CD14-positive monocyte (primary cell): ENCODE measurements at regions not wholly inside any gene's neighbourhood (a gene's known extent, or its start where the extent isn't known, plus 50 kb on each side); places are given as distances from the start of the nearest gene placed in this dataset.

Source experiments
- DNase-seq, 3 donors: peaks; one replicate each; pipeline ENCODE4 v3.0.0-alpha.2; 2011 to 2022
- H2AFZ ChIP-seq: 2 replicates; pipeline ENCODE4 v1.6.0; 2012; ENCODE audit warnings: mild to moderate bottlenecking, low read depth, low read length, inconsistent platforms; ENCODE audit not compliant: insufficient read depth, poor library complexity, severe bottlenecking
- H3K27ac ChIP-seq, 2 donors: 1 replicate in 1 of 2; 2 replicates in 1 of 2; pipeline ENCODE4 v1.5.1; 2012 to 2013; ENCODE audit warnings: low read length in 2 of 2, control low read depth in 1 of 2, inconsistent platforms in 1 of 2, low read depth in 1 of 2, mild to moderate bottlenecking in 1 of 2
- H3K27me3 ChIP-seq, 2 donors: one replicate each; pipeline versions ENCODE4 v1.6.0 to v1.6.1; 2011 to 2013; ENCODE audit warnings: low read length in 2 of 2; ENCODE audit not compliant: control insufficient read depth in 2 of 2, insufficient read depth in 2 of 2
- H3K36me3 ChIP-seq, 2 donors: replicated peaks in 1 of 2; 1 replicate in 1 of 2; 2 replicates in 1 of 2; pipeline versions ENCODE4 v1.5.1 to v1.6.1; 2012 to 2013; ENCODE audit warnings: low read length in 2 of 2, control low read depth in 1 of 2, inconsistent platforms in 1 of 2, mild to moderate bottlenecking in 1 of 2; ENCODE audit not compliant: insufficient read depth in 2 of 2, control insufficient read depth in 1 of 2
- H3K4me1 ChIP-seq, 2 donors: 1 replicate in 1 of 2; 2 replicates in 1 of 2; pipeline versions ENCODE4 v1.5.1 to v1.6.1; 2012 to 2013; ENCODE audit warnings: low read length in 2 of 2, control low read depth in 1 of 2, inconsistent platforms in 1 of 2, mild to moderate bottlenecking in 1 of 2, moderate library complexity in 1 of 2; ENCODE audit not compliant: insufficient read depth in 2 of 2, control insufficient read depth in 1 of 2
- H3K4me2 ChIP-seq: replicated peaks from 2 replicates; pipeline ENCODE3; 2012; ENCODE audit warnings: low read length, moderate library complexity, mild to moderate bottlenecking; ENCODE audit not compliant: poor library complexity, severe bottlenecking; ENCODE audit errors: extremely low read depth
- H3K4me3 ChIP-seq, 3 experiments: fragments of 200-600 bp in 1 of 3; sonication (generic) in 1 of 3; replicated peaks in 1 of 3; 1 replicate in 2 of 3; 2 replicates in 1 of 3; pipeline ENCODE4 v1.5.1; 2011 to 2013; ENCODE audit warnings: low read length in 3 of 3, mild to moderate bottlenecking in 3 of 3, control low read depth in 2 of 3, low read depth in 2 of 3, inconsistent platforms in 1 of 3, moderate library complexity in 1 of 3
- H3K79me2 ChIP-seq: 2 replicates; pipeline ENCODE4 v1.6.0; 2012; ENCODE audit warnings: mild to moderate bottlenecking, control low read depth, inconsistent platforms, low read length, moderate library complexity; ENCODE audit not compliant: insufficient read depth
- H3K9ac ChIP-seq: 2 replicates; pipeline ENCODE4 v1.6.0; 2017; ENCODE audit warnings: low read length, mild to moderate bottlenecking; ENCODE audit not compliant: insufficient read depth, poor library complexity, severe bottlenecking
- H3K9me3 ChIP-seq, 2 donors: replicated peaks in 1 of 2; 1 replicate in 1 of 2; 2 replicates in 1 of 2; pipeline versions ENCODE4 v1.5.1 to v1.6.1; 2012 to 2013; ENCODE audit warnings: low read length in 2 of 2, control low read depth in 1 of 2; ENCODE audit not compliant: control insufficient read depth in 1 of 2, insufficient read depth in 1 of 2
- H4K20me1 ChIP-seq: 2 replicates; pipeline ENCODE4 v1.6.0; 2012; ENCODE audit warnings: mild to moderate bottlenecking, low read length, control low read depth, moderate library complexity; ENCODE audit not compliant: insufficient read depth
- H3K27ac Mint-ChIP-seq, 7 donors: one replicate each; pipeline ENCODE4 v1.8.0; 2020; ENCODE audit warnings: mild to moderate bottlenecking in 7 of 7, mixed read lengths in 7 of 7, moderate library complexity in 6 of 7, inconsistent platforms in 2 of 7
- H3K27me3 Mint-ChIP-seq, 3 donors: one replicate each; pipeline ENCODE4 v1.8.0; 2021 to 2022; ENCODE audit warnings: low read depth in 3 of 3, mild to moderate bottlenecking in 3 of 3, mixed read lengths in 3 of 3, moderate library complexity in 3 of 3, inconsistent platforms in 1 of 3
- H3K36me3 Mint-ChIP-seq, 2 donors: one replicate each; pipeline ENCODE4 v1.8.0; 2020; ENCODE audit warnings: mixed read lengths in 2 of 2, inconsistent platforms in 1 of 2, mild to moderate bottlenecking in 1 of 2
- H3K4me1 Mint-ChIP-seq: one replicate; pipeline ENCODE4 v1.8.0; 2020; ENCODE audit warnings: mild to moderate bottlenecking, mixed read lengths
- H3K4me3 Mint-ChIP-seq, 2 donors: one replicate each; pipeline ENCODE4 v1.8.0; 2020; ENCODE audit warnings: mild to moderate bottlenecking in 2 of 2, mixed read lengths in 2 of 2, moderate library complexity in 1 of 2
- H3K9me3 Mint-ChIP-seq, 7 donors: one replicate each; pipeline ENCODE4 v1.8.0; 2020 to 2022; ENCODE audit warnings: mixed read lengths in 7 of 7, mild to moderate bottlenecking in 6 of 7, moderate library complexity in 6 of 7, inconsistent platforms in 2 of 7
- WGBS: methylation state at CpG from one replicate; pipeline ENCODE4 v1.1.5; 2013; ENCODE audit warnings: missing lambda C conversion rate; ENCODE audit not compliant: insufficient coverage; 5-methylcytosine and 5-hydroxymethylcytosine counted together
- intact Hi-C, 2 donors: fragments of 100-400 bp; cut with micrococcal nuclease; formaldehyde crosslinking; loops; one replicate each; pipeline versions ENCODE4 v1.15.0 to v1.15.1; 2023
- TF ChIP-seq, protein P1 (sequence below): fragments of 200-600 bp; IDR thresholded peaks from one replicate; pipeline ENCODE4 v1.8.0; 2022; ENCODE audit warnings: antibody characterized with exemption, mild to moderate bottlenecking

DNA sequence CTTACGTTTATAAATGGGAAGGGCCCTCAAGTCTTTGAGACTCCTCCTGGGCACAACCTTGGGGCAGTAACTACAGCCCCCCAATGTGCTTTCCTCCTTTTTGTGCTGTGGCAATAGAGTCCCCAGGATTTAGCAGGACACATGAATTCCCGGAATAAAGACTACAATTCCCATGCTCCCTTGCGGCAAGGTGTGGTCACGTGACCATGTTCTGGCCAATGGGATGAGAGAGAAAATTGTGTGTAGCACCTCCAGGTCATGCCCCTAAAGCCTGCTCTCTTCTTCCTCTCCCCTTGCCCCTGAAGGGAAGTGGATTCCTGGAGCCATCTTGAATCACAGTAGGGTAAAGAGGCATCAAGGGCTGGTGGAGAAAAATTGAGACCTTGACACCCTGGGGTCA is 295.1 kb upstream of the SFSWAP start:
- Mint-ChIP-seq H3K9me3 (peaks cover 0 to 6% (median 2%) of the 10 kb centered on the region in 7 donors), H3K4me3 (no peak overlapping the region), H3K36me3 (no peaks in the 10 kb centered on the region), H3K4me1 (peaks cover 3% of the 10 kb centered on the region), H3K27ac (no peak overlapping the region), H3K27me3 (peaks cover 0 to 6% (median 4%) of the 10 kb centered on the region in 3 donors)
- no peaks in the 10 kb centered on the region for H3K27me3 ChIP-seq
- H4K20me1 ChIP-seq = no peaks in the 10 kb centered on the region
- no peaks in the 10 kb centered on the region for H3K9me3 ChIP-seq
- DNase-seq = no peak
- 100% methylated on average over 1 of the region's 4 CpGs for WGBS
- H3K36me3 ChIP-seq = no peaks in the 10 kb centered on the region
- no peak overlapping the region for H3K9ac ChIP-seq
- intact Hi-C loops = no loop called here
- TF ChIP-seq, protein P1, sequence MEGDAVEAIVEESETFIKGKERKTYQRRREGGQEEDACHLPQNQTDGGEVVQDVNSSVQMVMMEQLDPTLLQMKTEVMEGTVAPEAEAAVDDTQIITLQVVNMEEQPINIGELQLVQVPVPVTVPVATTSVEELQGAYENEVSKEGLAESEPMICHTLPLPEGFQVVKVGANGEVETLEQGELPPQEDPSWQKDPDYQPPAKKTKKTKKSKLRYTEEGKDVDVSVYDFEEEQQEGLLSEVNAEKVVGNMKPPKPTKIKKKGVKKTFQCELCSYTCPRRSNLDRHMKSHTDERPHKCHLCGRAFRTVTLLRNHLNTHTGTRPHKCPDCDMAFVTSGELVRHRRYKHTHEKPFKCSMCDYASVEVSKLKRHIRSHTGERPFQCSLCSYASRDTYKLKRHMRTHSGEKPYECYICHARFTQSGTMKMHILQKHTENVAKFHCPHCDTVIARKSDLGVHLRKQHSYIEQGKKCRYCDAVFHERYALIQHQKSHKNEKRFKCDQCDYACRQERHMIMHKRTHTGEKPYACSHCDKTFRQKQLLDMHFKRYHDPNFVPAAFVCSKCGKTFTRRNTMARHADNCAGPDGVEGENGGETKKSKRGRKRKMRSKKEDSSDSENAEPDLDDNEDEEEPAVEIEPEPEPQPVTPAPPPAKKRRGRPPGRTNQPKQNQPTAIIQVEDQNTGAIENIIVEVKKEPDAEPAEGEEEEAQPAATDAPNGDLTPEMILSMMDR = no peak
- H3K79me2 ChIP-seq = no peaks in the 10 kb centered on the region
- no peak overlapping the region for H3K27ac ChIP-seq
- H2AFZ ChIP-seq = no peak overlapping the region
- no peaks in the 10 kb centered on the region for H3K4me1 ChIP-seq
- no peak overlapping the region for H3K4me2 ChIP-seq
- H3K4me3 ChIP-seq = no peak overlapping the region

GRCh38 chr12:131418121-131418520 is 292.8 kb upstream of the SFSWAP start:
- Histone ChIP-seq H3K4me2 (no peak overlapping the region), H3K79me2 (no peaks in the 10 kb centered on the region), H3K36me3 (no peaks in the 10 kb centered on the region), H2AFZ (no peak overlapping the region), H3K4me3 (no peak overlapping the region), H3K9me3 (no peaks in the 10 kb centered on the region), H3K27ac (no peak overlapping the region), H3K9ac (no peak overlapping the region), H3K4me1 (no peaks in the 10 kb centered on the region), H4K20me1 (no peaks in the 10 kb centered on the region), H3K27me3 (no peaks in the 10 kb centered on the region)
- H3K9me3 Mint-ChIP-seq = peaks cover 0 to 6% (median 2%) of the 10 kb centered on the region in 7 donors
- WGBS = 96% methylated on average over 7 of the region's 8 CpGs
- H3K4me3 Mint-ChIP-seq = no peak overlapping the region
- no peaks in the 10 kb centered on the region for H3K36me3 Mint-ChIP-seq
- DNase-seq = no peak
- peaks cover 4 to 5% (median 5%) of the 10 kb centered on the region in 3 donors for H3K27me3 Mint-ChIP-seq
- intact Hi-C loops = no loop called here
- TF ChIP-seq, protein P1 = no peak
- peaks cover 3% of the 10 kb centered on the region for H3K4me1 Mint-ChIP-seq
- H3K27ac Mint-ChIP-seq = no peak overlapping the region
